ENCODE measurements at regions not wholly inside any gene's neighbourhood (a gene's known extent, or its start where the extent isn't known, plus 50 kb on each side); places are given as distances from the start of the nearest gene placed in this dataset.

DNA sequence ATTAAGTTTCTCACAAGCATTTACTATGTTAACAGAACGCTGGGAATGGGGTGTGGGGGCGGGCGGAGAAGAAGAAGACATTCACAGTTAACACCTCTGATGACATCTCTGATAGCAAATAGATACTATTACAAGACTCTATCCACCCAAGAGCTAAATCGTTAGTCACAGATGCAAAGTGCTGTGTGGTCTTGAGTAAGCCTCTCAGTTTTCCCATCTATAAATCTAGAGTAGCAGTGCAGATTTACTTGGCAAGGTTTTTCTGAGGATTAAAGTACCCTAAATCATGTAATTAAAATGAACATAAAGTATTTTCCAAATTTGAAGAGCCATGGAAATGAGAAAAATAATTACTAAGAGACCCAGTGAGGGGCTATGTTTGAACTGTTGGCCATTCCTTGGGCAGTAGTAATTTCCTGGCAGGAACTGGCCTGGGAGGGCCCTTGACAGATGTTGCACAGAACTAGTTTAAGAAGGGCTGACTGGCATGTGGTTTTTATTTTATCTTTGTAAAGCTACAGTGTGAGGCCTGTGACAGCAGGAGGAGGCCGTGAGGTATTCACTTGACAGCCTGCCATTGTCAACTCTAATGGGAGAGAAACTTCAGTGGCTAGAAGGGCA is 58.7 kb upstream of the APOBEC4 start:
- DNase-seq (ENCODE audit: low spot score) = no peak
- Histone ChIP-seq H3K9ac (ENCODE audit: low read depth in 1 of 2, low read length in 2 of 2) (no peak overlapping the region), H3K9me3 (ENCODE audit: control insufficient read depth in 4 of 4, low read length in 3 of 4) (no peaks in the 10 kb centered on the region), H3K36me3 (ENCODE audit: control insufficient read depth in 4 of 4, insufficient read depth in 3 of 4, low read depth in 1 of 4, low read length in 3 of 4) (no peaks in the 10 kb centered on the region), H3K4me1 (ENCODE audit: control insufficient read depth in 4 of 4, insufficient read depth in 4 of 4, low read length in 3 of 4) (no peaks in the 10 kb centered on the region), H3K4me3 (ENCODE audit: low read depth in 1 of 3, low read length in 3 of 3) (no peak overlapping the region), H3K27ac (ENCODE audit: low read depth in 1 of 2, low read length in 2 of 2) (no peak overlapping the region), H3K27me3 (ENCODE audit: control insufficient read depth in 4 of 4, insufficient read depth in 4 of 4, low read length in 3 of 4) (no peaks in the 10 kb centered on the region)
- TF ChIP-seq EGR1 (IDR thresholded peaks at IDR 0.05; ENCODE audit: low read depth in 2 of 2) = no peak
- 90% methylated on average over 5 of the region's 5 CpGs for WGBS

DNA sequence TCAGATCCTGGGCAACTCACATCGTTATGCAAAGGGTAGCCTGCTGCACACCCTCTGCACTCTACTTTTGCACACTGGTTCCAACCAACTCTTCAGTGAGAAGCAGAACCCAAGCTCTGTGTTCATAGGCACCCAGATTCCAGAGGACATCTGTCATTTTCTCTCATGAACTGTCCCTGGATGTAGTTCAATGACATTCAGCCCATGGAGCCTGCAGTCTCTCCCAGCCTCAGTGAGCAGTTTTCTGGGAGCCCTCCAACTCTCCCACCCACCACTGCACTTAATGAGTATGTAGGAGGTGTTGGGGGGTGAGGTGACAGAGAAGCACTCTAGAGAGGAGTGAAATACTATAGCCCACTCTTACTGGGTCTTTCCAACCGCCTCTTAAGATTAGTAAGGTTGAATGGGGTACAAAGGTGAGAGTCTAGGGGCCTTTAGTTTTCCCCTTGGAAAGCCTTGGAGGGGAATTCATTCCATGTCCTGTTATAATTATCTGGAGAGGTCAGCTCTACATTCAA is 58.1 kb upstream of the APOBEC4 start:
- 92% methylated on average over 2 of the region's 2 CpGs for WGBS
- DNase-seq (ENCODE audit: low spot score) = no peak
- no peaks in the 10 kb centered on the region for H3K36me3 ChIP-seq (ENCODE audit: control insufficient read depth in 4 of 4, insufficient read depth in 3 of 4, low read depth in 1 of 4, low read length in 3 of 4)

DNA sequence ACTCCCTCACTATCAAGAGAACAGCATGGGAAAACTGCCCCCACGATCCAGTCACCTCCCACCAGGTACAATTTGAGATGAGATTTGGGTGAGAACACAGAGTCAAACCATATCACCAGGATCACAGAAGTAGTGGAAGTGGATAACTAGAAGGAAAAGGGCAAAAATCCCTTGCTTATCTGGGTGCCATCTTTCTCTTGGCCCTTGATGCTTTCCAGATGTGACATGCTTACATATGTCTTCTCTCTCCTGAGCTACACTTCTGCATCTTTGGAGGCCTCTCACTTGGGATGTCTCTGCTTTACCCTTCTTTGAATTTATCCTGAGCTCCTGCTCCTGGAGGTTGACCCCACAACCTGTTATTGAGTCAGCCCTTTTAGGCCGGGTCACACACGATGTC is 57.6 kb upstream of the APOBEC4 start:
- no peaks in the 10 kb centered on the region for H3K4me1 ChIP-seq (ENCODE audit: control insufficient read depth in 4 of 4, insufficient read depth in 4 of 4, low read length in 3 of 4)
- DNase-seq (ENCODE audit: low spot score) = no peak

More for the DNA sequence above, 58.1 kb upstream of the APOBEC4 start:
- TF ChIP-seq JUND (IDR thresholded peaks at IDR 0.05) (no peak), GABPA (IDR thresholded peaks at IDR 0.05 in 1 of 2, conservative IDR thresholded peaks at IDR 0.05 in 1 of 2) (no peak), YY1 (IDR thresholded peaks at IDR 0.05) (no peak), HNF4G (IDR thresholded peaks at IDR 0.05) (no peak), TAF1 (conservative IDR thresholded peaks at IDR 0.05) (no peak)
- Histone ChIP-seq H3K27ac (ENCODE audit: low read depth in 1 of 2, low read length in 2 of 2) (no peak overlapping the region), H3K9ac (ENCODE audit: low read depth in 1 of 2, low read length in 2 of 2) (no peak overlapping the region), H3K27me3 (ENCODE audit: control insufficient read depth in 4 of 4, insufficient read depth in 4 of 4, low read length in 3 of 4) (no peaks in the 10 kb centered on the region), H3K4me3 (ENCODE audit: low read depth in 1 of 3, low read length in 3 of 3) (no peak overlapping the region), H3K4me1 (ENCODE audit: control insufficient read depth in 4 of 4, insufficient read depth in 4 of 4, low read length in 3 of 4) (no peaks in the 10 kb centered on the region), H3K9me3 (ENCODE audit: control insufficient read depth in 4 of 4, low read length in 3 of 4) (no peaks in the 10 kb centered on the region)

More for the DNA sequence above, 57.6 kb upstream of the APOBEC4 start:
- Histone ChIP-seq H3K9ac (ENCODE audit: low read depth in 1 of 2, low read length in 2 of 2) (no peak overlapping the region), H3K9me3 (ENCODE audit: control insufficient read depth in 4 of 4, low read length in 3 of 4) (no peaks in the 10 kb centered on the region), H3K4me3 (ENCODE audit: low read depth in 1 of 3, low read length in 3 of 3) (no peak overlapping the region), H3K27me3 (ENCODE audit: control insufficient read depth in 4 of 4, insufficient read depth in 4 of 4, low read length in 3 of 4) (no peaks in the 10 kb centered on the region), H3K27ac (ENCODE audit: low read depth in 1 of 2, low read length in 2 of 2) (no peak overlapping the region), H3K36me3 (ENCODE audit: control insufficient read depth in 4 of 4, insufficient read depth in 3 of 4, low read depth in 1 of 4, low read length in 3 of 4) (no peaks in the 10 kb centered on the region)
- TF ChIP-seq, protein P1, sequence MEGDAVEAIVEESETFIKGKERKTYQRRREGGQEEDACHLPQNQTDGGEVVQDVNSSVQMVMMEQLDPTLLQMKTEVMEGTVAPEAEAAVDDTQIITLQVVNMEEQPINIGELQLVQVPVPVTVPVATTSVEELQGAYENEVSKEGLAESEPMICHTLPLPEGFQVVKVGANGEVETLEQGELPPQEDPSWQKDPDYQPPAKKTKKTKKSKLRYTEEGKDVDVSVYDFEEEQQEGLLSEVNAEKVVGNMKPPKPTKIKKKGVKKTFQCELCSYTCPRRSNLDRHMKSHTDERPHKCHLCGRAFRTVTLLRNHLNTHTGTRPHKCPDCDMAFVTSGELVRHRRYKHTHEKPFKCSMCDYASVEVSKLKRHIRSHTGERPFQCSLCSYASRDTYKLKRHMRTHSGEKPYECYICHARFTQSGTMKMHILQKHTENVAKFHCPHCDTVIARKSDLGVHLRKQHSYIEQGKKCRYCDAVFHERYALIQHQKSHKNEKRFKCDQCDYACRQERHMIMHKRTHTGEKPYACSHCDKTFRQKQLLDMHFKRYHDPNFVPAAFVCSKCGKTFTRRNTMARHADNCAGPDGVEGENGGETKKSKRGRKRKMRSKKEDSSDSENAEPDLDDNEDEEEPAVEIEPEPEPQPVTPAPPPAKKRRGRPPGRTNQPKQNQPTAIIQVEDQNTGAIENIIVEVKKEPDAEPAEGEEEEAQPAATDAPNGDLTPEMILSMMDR (IDR thresholded peaks at IDR 0.05; ENCODE audit: low read depth, low read length, missing input control) = no peak
- TF ChIP-seq, protein P2, sequence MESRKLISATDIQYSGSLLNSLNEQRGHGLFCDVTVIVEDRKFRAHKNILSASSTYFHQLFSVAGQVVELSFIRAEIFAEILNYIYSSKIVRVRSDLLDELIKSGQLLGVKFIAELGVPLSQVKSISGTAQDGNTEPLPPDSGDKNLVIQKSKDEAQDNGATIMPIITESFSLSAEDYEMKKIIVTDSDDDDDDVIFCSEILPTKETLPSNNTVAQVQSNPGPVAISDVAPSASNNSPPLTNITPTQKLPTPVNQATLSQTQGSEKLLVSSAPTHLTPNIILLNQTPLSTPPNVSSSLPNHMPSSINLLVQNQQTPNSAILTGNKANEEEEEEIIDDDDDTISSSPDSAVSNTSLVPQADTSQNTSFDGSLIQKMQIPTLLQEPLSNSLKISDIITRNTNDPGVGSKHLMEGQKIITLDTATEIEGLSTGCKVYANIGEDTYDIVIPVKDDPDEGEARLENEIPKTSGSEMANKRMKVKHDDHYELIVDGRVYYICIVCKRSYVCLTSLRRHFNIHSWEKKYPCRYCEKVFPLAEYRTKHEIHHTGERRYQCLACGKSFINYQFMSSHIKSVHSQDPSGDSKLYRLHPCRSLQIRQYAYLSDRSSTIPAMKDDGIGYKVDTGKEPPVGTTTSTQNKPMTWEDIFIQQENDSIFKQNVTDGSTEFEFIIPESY (IDR thresholded peaks at IDR 0.05) = no peak
- 73% methylated on average over 3 of the region's 3 CpGs for WGBS

Measured in liver (tissue), 8 donors.